ENCODE measurements at regions not wholly inside any gene's neighbourhood (a gene's known extent, or its start where the extent isn't known, plus 50 kb on each side); places are given as distances from the start of the nearest gene placed in this dataset.

DNA sequence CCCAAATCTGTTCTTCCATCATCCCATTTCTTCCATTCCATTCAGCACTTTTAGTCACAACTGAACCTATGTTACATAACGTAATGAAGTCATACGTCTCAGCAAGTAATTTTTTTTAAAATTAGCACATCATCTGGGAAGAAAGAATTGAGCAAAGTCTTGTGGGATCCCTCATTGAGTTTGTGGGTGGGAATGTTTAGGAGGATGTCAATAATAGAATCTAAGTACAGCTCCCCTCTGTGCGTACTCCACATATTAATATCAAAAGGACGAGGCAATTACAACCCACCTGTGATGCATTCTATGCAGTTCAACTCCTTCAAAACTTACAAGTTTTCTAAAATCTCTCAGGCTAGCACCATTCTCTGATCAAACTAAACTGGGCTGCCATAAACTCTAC, 526.3 kb downstream of the AGTPBP1 start:
- no peak for TF ChIP-seq CTCF (IDR thresholded peaks at IDR 0.05; ENCODE audit: low read length)
- no peak for TF ChIP-seq EZH2 (IDR thresholded peaks at IDR 0.05; ENCODE audit: borderline replicate concordance, low read length)
